ENCODE measurements at regions not wholly inside any gene's neighbourhood (a gene's known extent, or its start where the extent isn't known, plus 50 kb on each side); places are given as distances from the start of the nearest gene placed in this dataset.

- no peak overlapping the region for H3K4me3 Mint-ChIP-seq
- H3K27ac Mint-ChIP-seq: no peak overlapping the region
- peaks cover 4 to 51% (median 14%) of the 10 kb centered on the region in 6 donors for H3K9me3 Mint-ChIP-seq
- H3K4me1 Mint-ChIP-seq: no peaks in the 10 kb centered on the region
- no peak for DNase-seq
- peaks cover 0 to 2% (median 0%) of the 10 kb centered on the region in 3 donors for H3K27me3 Mint-ChIP-seq (ENCODE audit: low read depth in 3 of 3)
- H3K36me3 Mint-ChIP-seq: no peaks in the 10 kb centered on the region
These were observed 686.8 kb upstream of the DDX18 start for GRCh38 chr2:117127680-117128079.

GRCh38 chr2:117128461-117128860 lies 686.0 kb upstream of the DDX18 start:
- H3K9me3 Mint-ChIP-seq: peaks cover 4 to 50% (median 14%) of the 10 kb centered on the region in 6 donors
- no peak for DNase-seq
- H3K4me1 Mint-ChIP-seq: no peaks in the 10 kb centered on the region
- H3K36me3 Mint-ChIP-seq: no peaks in the 10 kb centered on the region
- H3K4me3 Mint-ChIP-seq: no peak overlapping the region
- H3K27ac Mint-ChIP-seq: no peak overlapping the region
- H3K27me3 Mint-ChIP-seq (ENCODE audit: low read depth in 3 of 3): peaks cover 0 to 2% (median 0%) of the 10 kb centered on the region in 3 donors

GRCh38 chr2:117137371-117137770 lies 677.1 kb upstream of the DDX18 start:
- DNase-seq: no peak
- Mint-ChIP-seq H3K36me3 (no peaks in the 10 kb centered on the region), H3K27ac (no peak overlapping the region), H3K27me3 (ENCODE audit: low read depth in 3 of 3) (no peaks in the 10 kb centered on the region), H3K9me3 (peaks cover 6 to 25% (median 13%) of the 10 kb centered on the region in 6 donors), H3K4me1 (no peaks in the 10 kb centered on the region), H3K4me3 (no peak overlapping the region)

- H3K27ac Mint-ChIP-seq: no peak overlapping the region
- no peaks in the 10 kb centered on the region for H3K4me1 Mint-ChIP-seq
- H3K4me3 Mint-ChIP-seq: no peak overlapping the region
- no peak for DNase-seq
- H3K9me3 Mint-ChIP-seq: peaks cover 10 to 60% (median 30%) of the 10 kb centered on the region in 6 donors
- peaks cover 0 to 3% (median 2%) of the 10 kb centered on the region in 3 donors for H3K27me3 Mint-ChIP-seq (ENCODE audit: low read depth in 3 of 3)
- H3K36me3 Mint-ChIP-seq: no peaks in the 10 kb centered on the region
These were observed 645.3 kb upstream of the DDX18 start for GRCh38 chr2:117169036-117169765.

- Mint-ChIP-seq H3K4me1 (no peaks in the 10 kb centered on the region), H3K4me3 (no peak overlapping the region)
- no peak for DNase-seq
These were observed 643.6 kb upstream of the DDX18 start for GRCh38 chr2:117170897-117171296.

GRCh38 chr2:117179405-117179804 lies 635.1 kb upstream of the DDX18 start:
- no peak overlapping the region for H3K4me3 Mint-ChIP-seq
- no peak overlapping the region for H3K27ac Mint-ChIP-seq
- no peaks in the 10 kb centered on the region for H3K36me3 Mint-ChIP-seq
- H3K9me3 Mint-ChIP-seq: peaks cover 0 to 30% (median 19%) of the 10 kb centered on the region in 6 donors
- peaks cover 0 to 1% (median 0%) of the 10 kb centered on the region in 3 donors for H3K27me3 Mint-ChIP-seq (ENCODE audit: low read depth in 3 of 3)
- DNase-seq: no peak
- no peaks in the 10 kb centered on the region for H3K4me1 Mint-ChIP-seq

More at GRCh38 chr2:117170897-117171296, 643.6 kb upstream of the DDX18 start:
- Mint-ChIP-seq H3K27ac (no peak overlapping the region), H3K9me3 (peaks cover 10 to 54% (median 34%) of the 10 kb centered on the region in 6 donors), H3K27me3 (ENCODE audit: low read depth in 3 of 3) (peaks cover 1 to 3% (median 2%) of the 10 kb centered on the region in 3 donors), H3K36me3 (no peaks in the 10 kb centered on the region)

GRCh38 chr2:117190856-117191559 lies 623.5 kb upstream of the DDX18 start:
- H3K4me3 Mint-ChIP-seq: no peak overlapping the region
- no peak for DNase-seq
- H3K36me3 Mint-ChIP-seq: no peaks in the 10 kb centered on the region
- H3K27ac Mint-ChIP-seq: no peak overlapping the region
- H3K9me3 Mint-ChIP-seq: peaks cover 11 to 48% (median 20%) of the 10 kb centered on the region in 6 donors
- H3K27me3 Mint-ChIP-seq (ENCODE audit: low read depth in 3 of 3): peaks cover 0 to 2% (median 0%) of the 10 kb centered on the region in 3 donors
- H3K4me1 Mint-ChIP-seq: no peaks in the 10 kb centered on the region

- no peak overlapping the region for H3K4me3 Mint-ChIP-seq
- H3K36me3 Mint-ChIP-seq: no peaks in the 10 kb centered on the region
- H3K4me1 Mint-ChIP-seq: no peaks in the 10 kb centered on the region
- DNase-seq: no peak
- peaks cover 0 to 2% (median 0%) of the 10 kb centered on the region in 3 donors for H3K27me3 Mint-ChIP-seq (ENCODE audit: low read depth in 3 of 3)
- no peak overlapping the region for H3K27ac Mint-ChIP-seq
- H3K9me3 Mint-ChIP-seq: peaks cover 11 to 51% (median 18%) of the 10 kb centered on the region in 6 donors
These were observed 619.1 kb upstream of the DDX18 start for GRCh38 chr2:117195381-117195780.

GRCh38 chr2:117199511-117199910 lies 615.0 kb upstream of the DDX18 start:
- no peak for DNase-seq
- peaks cover 0 to 2% (median 0%) of the 10 kb centered on the region in 3 donors for H3K27me3 Mint-ChIP-seq (ENCODE audit: low read depth in 3 of 3)
- H3K9me3 Mint-ChIP-seq: peaks cover 15 to 58% (median 26%) of the 10 kb centered on the region in 6 donors
- no peaks in the 10 kb centered on the region for H3K4me1 Mint-ChIP-seq
- no peaks in the 10 kb centered on the region for H3K36me3 Mint-ChIP-seq
- no peak overlapping the region for H3K4me3 Mint-ChIP-seq
- no peak overlapping the region for H3K27ac Mint-ChIP-seq

- no peak for DNase-seq
- H3K4me3 Mint-ChIP-seq: no peak overlapping the region
- H3K36me3 Mint-ChIP-seq: no peaks in the 10 kb centered on the region
- peaks cover 3 to 55% (median 16%) of the 10 kb centered on the region in 6 donors for H3K9me3 Mint-ChIP-seq
- H3K27me3 Mint-ChIP-seq (ENCODE audit: low read depth in 3 of 3): peaks cover 0 to 2% (median 0%) of the 10 kb centered on the region in 3 donors
- H3K27ac Mint-ChIP-seq: no peak overlapping the region
- no peaks in the 10 kb centered on the region for H3K4me1 Mint-ChIP-seq
These were observed 601.9 kb upstream of the DDX18 start for GRCh38 chr2:117212562-117212961.

- no peak overlapping the region for H3K4me3 Mint-ChIP-seq
- H3K9me3 Mint-ChIP-seq: peaks cover 7 to 57% (median 17%) of the 10 kb centered on the region in 6 donors
- H3K4me1 Mint-ChIP-seq: no peaks in the 10 kb centered on the region
- no peak overlapping the region for H3K27ac Mint-ChIP-seq
- peaks cover 0 to 4% (median 0%) of the 10 kb centered on the region in 3 donors for H3K27me3 Mint-ChIP-seq (ENCODE audit: low read depth in 3 of 3)
- DNase-seq: no peak
- H3K36me3 Mint-ChIP-seq: no peaks in the 10 kb centered on the region
These were observed 597.3 kb upstream of the DDX18 start for GRCh38 chr2:117217145-117217544.

- H3K4me1 Mint-ChIP-seq: no peaks in the 10 kb centered on the region
- no peaks in the 10 kb centered on the region for H3K36me3 Mint-ChIP-seq
- no peak overlapping the region for H3K27ac Mint-ChIP-seq
- peaks cover 8 to 44% (median 22%) of the 10 kb centered on the region in 6 donors for H3K9me3 Mint-ChIP-seq
- DNase-seq: no peak
- peaks cover 0 to 2% (median 0%) of the 10 kb centered on the region in 3 donors for H3K27me3 Mint-ChIP-seq (ENCODE audit: low read depth in 3 of 3)
- H3K4me3 Mint-ChIP-seq: no peak overlapping the region
These were observed 591.7 kb upstream of the DDX18 start for GRCh38 chr2:117222809-117223208.

GRCh38 chr2:117232305-117232704 lies 582.2 kb upstream of the DDX18 start:
- no peak overlapping the region for H3K4me3 Mint-ChIP-seq
- peaks cover 16 to 65% (median 51%) of the 10 kb centered on the region in 6 donors for H3K9me3 Mint-ChIP-seq

GRCh38 chr2:117257362-117257761 lies 557.1 kb upstream of the DDX18 start:
- no peaks in the 10 kb centered on the region for H3K27me3 Mint-ChIP-seq (ENCODE audit: low read depth in 3 of 3)
- peaks cover 2 to 42% (median 15%) of the 10 kb centered on the region in 6 donors for H3K9me3 Mint-ChIP-seq
- H3K4me1 Mint-ChIP-seq: no peaks in the 10 kb centered on the region
- H3K36me3 Mint-ChIP-seq: peaks cover 0 to 6% (median 0%) of the 10 kb centered on the region in 3 donors
- no peak for DNase-seq
- no peak overlapping the region for H3K4me3 Mint-ChIP-seq
- no peak overlapping the region for H3K27ac Mint-ChIP-seq

More at GRCh38 chr2:117232305-117232704, 582.2 kb upstream of the DDX18 start:
- Mint-ChIP-seq H3K27ac (no peak overlapping the region), H3K36me3 (no peaks in the 10 kb centered on the region), H3K27me3 (ENCODE audit: low read depth in 3 of 3) (peaks cover 0 to 2% (median 0%) of the 10 kb centered on the region in 3 donors), H3K4me1 (no peaks in the 10 kb centered on the region)
- DNase-seq: no peak
